Endodermal cell (in vitro differentiated cells): ENCODE measurements at regions not wholly inside any gene's neighbourhood (a gene's known extent, or its start where the extent isn't known, plus 50 kb on each side); places are given as distances from the start of the nearest gene placed in this dataset.

Experiments used
- DNase-seq: peaks from one replicate; pipeline ENCODE4 v3.0.0-alpha.2; 2017
- H3K27ac ChIP-seq: 2 replicates; pipeline ENCODE4 v1.5.1; 2013; ENCODE audit warnings: mild to moderate bottlenecking, low read depth, low read length, moderate library complexity
- H3K27me3 ChIP-seq: 2 replicates; pipeline ENCODE4 v1.6.1; 2013; ENCODE audit warnings: mild to moderate bottlenecking, low read length, moderate library complexity; ENCODE audit not compliant: insufficient read depth, control insufficient read depth, poor library complexity, severe bottlenecking
- H3K36me3 ChIP-seq: 2 replicates; pipeline ENCODE4 v1.7.0; 2013; ENCODE audit warnings: mild to moderate bottlenecking, low read length, moderate library complexity; ENCODE audit not compliant: control insufficient read depth, insufficient read depth
- H3K4me1 ChIP-seq: one replicate; pipeline ENCODE4 v1.7.0; 2013; ENCODE audit warnings: low read length; ENCODE audit not compliant: control insufficient read depth, insufficient read depth
- H3K4me3 ChIP-seq: 2 replicates; pipeline ENCODE4 v1.5.1; 2013; ENCODE audit warnings: mild to moderate bottlenecking, low read length, moderate library complexity
- H3K9ac ChIP-seq: 2 replicates; pipeline ENCODE4 v1.6.1; 2013; ENCODE audit warnings: mild to moderate bottlenecking, low read length, moderate library complexity; ENCODE audit not compliant: poor library complexity, severe bottlenecking; ENCODE audit errors: extremely low read depth
- H3K9me3 ChIP-seq: 2 replicates; pipeline ENCODE4 v1.6.1; 2013; ENCODE audit warnings: mild to moderate bottlenecking, low read length, moderate library complexity; ENCODE audit not compliant: control insufficient read depth
- H3K27ac Mint-ChIP-seq: 2 replicates; pipeline ENCODE4 v1.8.0; 2020; ENCODE audit warnings: mixed read lengths
- H3K27me3 Mint-ChIP-seq: 2 replicates; pipeline ENCODE4 v1.8.0; 2021; ENCODE audit warnings: mild to moderate bottlenecking, mixed read lengths; ENCODE audit not compliant: insufficient read depth
- H3K36me3 Mint-ChIP-seq: 2 replicates; pipeline ENCODE4 v1.8.0; 2020; ENCODE audit warnings: low read depth, mixed read lengths
- H3K4me1 Mint-ChIP-seq: 2 replicates; pipeline ENCODE4 v1.8.0; 2020; ENCODE audit warnings: mixed read lengths
- H3K4me3 Mint-ChIP-seq: 2 replicates; pipeline ENCODE4 v1.8.0; 2020; ENCODE audit warnings: mild to moderate bottlenecking, moderate library complexity, mixed read lengths
- H3K9me3 Mint-ChIP-seq: 2 replicates; pipeline ENCODE4 v1.8.0; 2020; ENCODE audit warnings: mild to moderate bottlenecking, mixed read lengths
- CTCF ChIP-seq: fragments of 200-600 bp; sonication (generic); conservative IDR thresholded peaks from 2 replicates; pipeline ENCODE4 v1.5.0; 2021; ENCODE audit warnings: antibody characterized with exemption, mild to moderate bottlenecking
- WGBS, 2 experiments: methylation state at CpG; one replicate each; pipeline versions ENCODE4 v1.1.5 to v1.1.7; 2013; ENCODE audit warnings: missing lambda C conversion rate in 2 of 2, mixed read lengths in 1 of 2; ENCODE audit not compliant: insufficient coverage in 1 of 2, insufficient read length in 1 of 2; 5-methylcytosine and 5-hydroxymethylcytosine counted together

DNA sequence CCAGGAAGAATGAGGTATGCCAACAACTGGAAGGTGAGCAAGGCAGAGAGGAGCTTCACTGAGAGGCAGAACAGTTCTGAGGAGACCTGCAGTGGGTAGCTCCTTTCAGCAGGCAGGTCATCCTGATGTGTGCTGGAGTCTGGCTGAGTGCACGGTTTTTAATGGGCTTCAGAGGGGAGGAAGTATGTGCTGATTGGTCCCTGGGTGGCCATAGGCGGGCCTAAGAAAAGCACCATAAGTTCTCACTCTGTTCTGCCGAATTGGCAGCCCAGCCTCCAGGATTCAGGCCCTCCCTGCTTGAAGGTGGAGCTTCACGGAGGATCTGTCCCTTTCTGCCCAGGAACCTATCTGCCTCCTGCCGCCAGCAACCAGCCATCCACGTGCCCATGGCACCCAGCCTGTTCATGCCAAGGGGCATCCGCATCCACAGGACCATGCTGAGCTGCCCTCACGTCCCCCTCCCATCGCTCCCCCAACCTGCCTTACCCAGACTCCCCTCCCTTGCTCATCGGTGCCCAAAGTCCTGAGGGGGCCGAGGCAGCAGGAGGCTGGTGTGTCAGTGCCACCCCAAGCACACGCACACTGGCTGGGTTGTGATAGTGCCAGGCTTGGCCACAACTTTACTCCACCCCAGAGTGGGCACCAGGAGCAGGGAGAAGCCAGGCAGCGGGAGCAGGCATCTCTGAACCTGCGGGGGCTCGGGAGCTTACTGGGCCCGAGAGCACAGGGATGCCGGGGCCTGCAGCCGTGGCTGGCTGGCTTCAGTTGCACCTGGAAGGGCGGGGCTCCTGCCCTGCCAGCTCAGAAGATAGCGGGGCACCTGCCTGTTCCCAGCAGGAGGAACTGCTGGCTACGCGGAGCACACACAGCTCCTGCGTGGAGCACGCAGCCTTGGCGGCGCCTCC is 608.4 kb upstream of the FOXG1 start:
- Histone ChIP-seq H3K9ac (no peak overlapping the region), H3K4me3 (no peak overlapping the region), H3K4me1 (peaks cover 1% of the 10 kb centered on the region), H3K27ac (no peak overlapping the region), H3K27me3 (no peaks in the 10 kb centered on the region), H3K9me3 (peaks cover 17% of the 10 kb centered on the region), H3K36me3 (no peaks in the 10 kb centered on the region)
- peaks cover 2% of the 10 kb centered on the region for H3K9me3 Mint-ChIP-seq
- H3K4me1 Mint-ChIP-seq: peaks cover 23% of the 10 kb centered on the region
- no peak for TF ChIP-seq CTCF
- WGBS, 2 experiments: 95 to 96% methylated on average over 12 to 26 of the region's 26 CpGs
- peak; percentile 56 for DNase-seq
- H3K36me3 Mint-ChIP-seq: peaks cover 3% of the 10 kb centered on the region
- H3K27me3 Mint-ChIP-seq: no peaks in the 10 kb centered on the region
- no peak overlapping the region for H3K4me3 Mint-ChIP-seq
- H3K27ac Mint-ChIP-seq: no peak overlapping the region

DNA sequence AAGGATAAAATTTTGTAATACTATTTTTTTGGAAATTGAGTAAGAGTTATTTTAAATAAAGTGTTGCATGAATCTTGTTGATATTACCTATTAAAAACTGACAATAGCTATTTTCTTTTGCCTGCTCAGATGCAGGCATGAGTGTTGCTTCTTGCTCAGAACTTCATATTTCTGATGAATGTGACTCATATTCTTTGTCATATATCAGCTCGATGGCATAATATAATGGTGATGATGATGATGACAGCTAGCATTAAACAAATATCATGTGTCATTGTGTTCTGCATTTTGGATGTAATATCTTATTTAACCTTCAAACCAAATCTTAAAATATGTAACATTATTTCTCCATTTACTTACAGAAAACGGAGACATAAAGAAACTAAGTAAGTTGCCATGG is 605.5 kb upstream of the FOXG1 start:
- H3K27me3 Mint-ChIP-seq: no peaks in the 10 kb centered on the region
- TF ChIP-seq CTCF: no peak
- no peak overlapping the region for H3K4me3 Mint-ChIP-seq
- H3K9ac ChIP-seq: no peak overlapping the region
- H3K4me3 ChIP-seq: no peak overlapping the region
- H3K9me3 ChIP-seq: peaks cover 17% of the 10 kb centered on the region
- H3K36me3 ChIP-seq: no peaks in the 10 kb centered on the region
- H3K9me3 Mint-ChIP-seq: peaks cover 2% of the 10 kb centered on the region
- peaks cover 31% of the 10 kb centered on the region for H3K4me1 Mint-ChIP-seq
- H3K36me3 Mint-ChIP-seq: peaks cover 7% of the 10 kb centered on the region
- WGBS, 2 experiments: 90 to 96% methylated on average over 1 to 2 of the region's 2 CpGs
- H3K27ac Mint-ChIP-seq: no peak overlapping the region
- H3K27me3 ChIP-seq: no peaks in the 10 kb centered on the region
- no peak for DNase-seq
- no peak overlapping the region for H3K27ac ChIP-seq
- peaks cover 6% of the 10 kb centered on the region for H3K4me1 ChIP-seq

DNA sequence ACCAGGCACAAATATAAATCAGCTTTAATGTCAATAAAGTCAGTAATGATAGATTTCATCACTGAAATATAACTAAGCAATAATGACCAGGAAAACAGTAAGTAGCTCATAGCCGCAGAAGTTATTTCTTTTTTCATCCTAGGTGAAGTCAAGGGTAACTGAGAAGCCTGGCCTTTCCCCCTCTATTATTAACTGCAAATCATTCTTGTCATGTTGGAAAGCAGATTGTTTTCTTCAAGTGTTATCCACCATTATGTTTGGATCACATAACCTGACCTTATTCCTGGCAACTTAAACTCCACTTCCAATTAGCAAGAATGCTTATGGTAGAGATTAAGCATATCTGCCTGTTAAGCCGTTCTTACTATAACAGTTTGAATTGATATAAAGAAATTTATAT is 603.4 kb upstream of the FOXG1 start:
- Mint-ChIP-seq H3K27me3 (no peaks in the 10 kb centered on the region), H3K36me3 (peaks cover 12% of the 10 kb centered on the region), H3K4me3 (no peak overlapping the region), H3K4me1 (peaks cover 31% of the 10 kb centered on the region), H3K9me3 (peaks cover 11% of the 10 kb centered on the region), H3K27ac (peak overlapping the region; percentile 85)
- no peak for DNase-seq
- Histone ChIP-seq H3K4me3 (peak overlapping the region; percentile 68), H3K9ac (no peak overlapping the region), H3K27me3 (no peaks in the 10 kb centered on the region), H3K36me3 (no peaks in the 10 kb centered on the region), H3K4me1 (peaks cover 6% of the 10 kb centered on the region), H3K27ac (peak overlapping the region; percentile 47), H3K9me3 (peaks cover 19% of the 10 kb centered on the region)
- WGBS, 2 experiments: 67 to 79% methylated on average over 1 of the region's 2 CpGs
- no peak for TF ChIP-seq CTCF
